Activated CD8-positive, alpha-beta T cell treated with anti-CD3 and anti-CD28 coated beads, Interleukin-2, amount 10 ng/mL, durations not matched to agents 7 days and 5 days (primary cell): ENCODE measurements at regions not wholly inside any gene's neighbourhood (a gene's known extent, or its start where the extent isn't known, plus 50 kb on each side); places are given as distances from the start of the nearest gene placed in this dataset.
"Not testable (repeated sequence)": the region's sequence is repeated elsewhere in the genome, so short reads cannot be mapped to it uniquely, and the experiment has no call there.

Experiments
- ATAC-seq: fragments of 150-1000 bp; cut with Tn5 transposase; one replicate; pipeline ENCODE4 v1.10.0; 2021; ENCODE audit warnings: moderate library complexity
- CTCF ChIA-PET: fragments of 350-600 bp; sonication (Branson Sonifier 250); formaldehyde crosslinking; loops from one replicate; lab custom pipeline; 2021; ENCODE audit warnings: antibody characterized with exemption; lab: Charles Lee
- POLR2A ChIA-PET: fragments of 350-600 bp; sonication (Branson Sonifier 250); formaldehyde crosslinking; loops from one replicate; lab custom pipeline; 2021; ENCODE audit warnings: antibody characterized with exemption; lab: Charles Lee
- DNase-seq: peaks from one replicate; pipeline ENCODE4 v3.0.0-alpha.2; 2020
- H3K27ac Mint-ChIP-seq: one replicate; pipeline ENCODE4 v1.8.0; 2021; ENCODE audit warnings: mild to moderate bottlenecking, mixed read lengths
- H3K27me3 Mint-ChIP-seq: one replicate; pipeline ENCODE4 v1.8.0; 2021; ENCODE audit warnings: low read depth, mixed read lengths
- H3K36me3 Mint-ChIP-seq: one replicate; pipeline ENCODE4 v1.8.0; 2021; ENCODE audit warnings: low read depth, mixed read lengths
- H3K4me1 Mint-ChIP-seq: one replicate; pipeline ENCODE4 v1.8.0; 2021; ENCODE audit warnings: low read depth, mixed read lengths
- H3K4me3 Mint-ChIP-seq: one replicate; pipeline ENCODE4 v1.8.0; 2021; ENCODE audit warnings: mild to moderate bottlenecking, mixed read lengths
- H3K9me3 Mint-ChIP-seq: one replicate; pipeline ENCODE4 v1.8.0; 2022; ENCODE audit warnings: mixed read lengths; ENCODE audit not compliant: insufficient read depth

DNA sequence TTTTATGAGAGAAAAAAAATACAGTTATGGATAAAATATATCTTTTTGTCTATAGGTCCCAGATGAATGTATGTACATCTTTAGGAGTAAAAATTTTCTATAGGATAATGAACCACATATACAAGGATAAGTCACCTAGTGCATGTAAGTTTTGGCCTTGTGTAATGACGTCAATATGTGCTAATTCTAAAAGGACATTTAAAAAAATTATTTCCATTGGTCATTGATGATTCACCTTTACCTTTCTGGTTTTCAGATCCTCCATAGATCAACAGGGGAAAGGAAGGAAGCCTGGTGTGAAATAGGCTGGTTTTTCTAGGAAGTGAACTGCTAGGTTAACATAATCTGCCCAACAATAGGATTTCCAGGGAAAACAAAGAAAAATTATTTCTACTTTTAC is 684.3 kb upstream of the SOX9 start:
- Mint-ChIP-seq H3K27me3 (no peaks in the 10 kb centered on the region), H3K4me3 (no peak overlapping the region), H3K36me3 (no peaks in the 10 kb centered on the region), H3K4me1 (no peaks in the 10 kb centered on the region), H3K27ac (no peak overlapping the region), H3K9me3 (peaks cover 4% of the 10 kb centered on the region)
- POLR2A ChIA-PET, result no interaction called here
- DNase-seq, result no peak
- ATAC-seq, result no peak
- CTCF ChIA-PET, result no interaction called here

DNA sequence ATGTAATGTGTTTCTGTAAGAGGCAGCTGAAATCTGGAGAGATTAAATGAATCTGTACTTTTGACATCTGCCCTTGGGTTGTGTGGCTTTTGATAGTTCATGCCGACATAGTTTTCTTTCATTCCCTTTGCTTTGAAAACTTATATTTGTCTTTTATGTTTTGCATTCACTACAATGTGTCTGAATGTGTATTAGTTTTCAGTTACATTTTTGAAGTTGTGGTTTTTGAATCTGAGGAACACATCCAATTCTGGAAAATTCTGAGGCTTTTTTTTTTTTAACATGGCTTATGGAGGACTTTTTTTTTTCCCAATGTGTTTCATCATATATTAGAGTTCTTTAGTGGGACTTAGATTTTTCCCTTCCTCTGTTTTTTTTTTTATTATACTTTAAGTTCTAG is 683.7 kb upstream of the SOX9 start:
- ChIA-PET POLR2A (no interaction called here), CTCF (no interaction called here)
- Mint-ChIP-seq H3K9me3 (peaks cover 4% of the 10 kb centered on the region), H3K27me3 (no peaks in the 10 kb centered on the region), H3K4me1 (no peaks in the 10 kb centered on the region), H3K4me3 (no peak overlapping the region), H3K27ac (no peak overlapping the region), H3K36me3 (no peaks in the 10 kb centered on the region)
- no peak for DNase-seq
- no peak for ATAC-seq

DNA sequence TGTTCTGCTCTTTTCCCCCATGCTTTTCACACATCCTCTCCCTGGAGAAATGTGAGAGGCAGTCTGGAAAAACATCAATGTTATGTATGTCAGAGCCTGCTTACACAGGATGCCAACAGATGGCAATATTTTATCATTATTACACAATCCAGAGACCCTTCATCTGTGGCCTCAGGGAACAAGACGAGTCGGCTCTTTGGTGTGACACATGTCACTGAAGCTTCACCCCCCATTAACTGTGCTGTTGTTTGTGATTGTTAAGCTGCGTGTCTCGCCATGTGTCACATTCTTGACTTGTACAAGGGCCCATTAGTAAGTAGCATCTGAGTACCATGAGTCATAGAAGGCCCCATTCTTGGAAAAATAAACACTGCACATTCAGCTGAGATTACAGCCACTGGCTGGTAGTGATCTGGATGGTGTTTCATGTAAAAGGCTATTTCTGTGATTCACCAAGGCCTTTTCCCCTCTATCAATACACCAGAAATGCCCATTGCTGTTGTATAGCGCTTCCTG is 682.1 kb upstream of the SOX9 start:
- CTCF ChIA-PET, result no interaction called here
- DNase-seq (no peak), ATAC-seq (no peak)
- POLR2A ChIA-PET, result no interaction called here
- H3K27me3 Mint-ChIP-seq, result no peaks in the 10 kb centered on the region
- H3K4me1 Mint-ChIP-seq, result no peaks in the 10 kb centered on the region
- peaks cover 4% of the 10 kb centered on the region for H3K9me3 Mint-ChIP-seq
- H3K27ac Mint-ChIP-seq, result no peak overlapping the region
- H3K4me3 Mint-ChIP-seq, result no peak overlapping the region
- H3K36me3 Mint-ChIP-seq, result no peaks in the 10 kb centered on the region

DNA sequence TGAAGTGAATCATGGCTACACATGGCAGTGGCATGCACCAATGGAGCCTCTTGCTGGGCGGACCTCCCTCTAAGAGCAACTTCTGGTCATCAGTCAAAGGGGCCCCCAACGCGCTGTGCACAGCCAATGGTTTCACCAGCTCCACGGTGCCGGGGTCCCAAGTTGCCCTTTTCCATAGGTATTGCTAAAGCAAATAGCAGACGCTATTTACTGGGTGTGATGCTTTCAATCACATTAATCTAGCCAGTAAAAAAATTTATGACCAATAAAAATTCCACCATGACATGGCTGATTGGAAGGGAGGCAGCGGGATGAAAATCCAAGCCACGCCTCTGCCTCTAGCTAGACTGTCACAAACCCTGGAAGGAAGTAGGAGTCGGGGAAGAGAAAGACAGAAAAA is 680.3 kb upstream of the SOX9 start:
- DNase-seq (no peak), ATAC-seq (no peak)
- POLR2A ChIA-PET, result no interaction called here
- Mint-ChIP-seq H3K27ac (no peak overlapping the region), H3K27me3 (no peaks in the 10 kb centered on the region), H3K4me1 (no peaks in the 10 kb centered on the region), H3K4me3 (no peak overlapping the region), H3K36me3 (no peaks in the 10 kb centered on the region), H3K9me3 (peaks cover 4% of the 10 kb centered on the region)
- CTCF ChIA-PET, result no interaction called here

DNA sequence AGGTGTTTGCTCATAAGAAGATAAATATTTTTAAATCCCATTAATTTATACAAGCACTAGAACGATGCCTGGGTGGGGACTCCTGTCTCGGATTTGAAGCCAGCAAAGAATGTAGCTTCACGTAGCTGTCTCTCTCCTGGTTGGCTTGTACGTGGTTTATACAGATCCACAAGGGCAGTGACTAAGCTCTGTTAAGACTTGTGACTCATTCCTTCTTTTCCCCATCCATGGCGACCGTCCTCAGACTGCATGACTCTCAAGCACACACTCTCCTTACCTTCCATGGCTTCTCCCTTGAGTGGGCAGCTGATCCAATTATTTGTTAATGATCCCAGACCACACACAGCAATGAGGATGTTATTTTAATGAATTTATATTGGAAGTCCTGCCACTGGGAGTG is 679.7 kb upstream of the SOX9 start:
- Mint-ChIP-seq H3K27ac (no peak overlapping the region), H3K36me3 (no peaks in the 10 kb centered on the region), H3K9me3 (peaks cover 4% of the 10 kb centered on the region), H3K27me3 (no peaks in the 10 kb centered on the region), H3K4me1 (no peaks in the 10 kb centered on the region), H3K4me3 (no peak overlapping the region)
- DNase-seq, result no peak
- CTCF ChIA-PET, result no interaction called here
- no peak for ATAC-seq
- POLR2A ChIA-PET, result no interaction called here

DNA sequence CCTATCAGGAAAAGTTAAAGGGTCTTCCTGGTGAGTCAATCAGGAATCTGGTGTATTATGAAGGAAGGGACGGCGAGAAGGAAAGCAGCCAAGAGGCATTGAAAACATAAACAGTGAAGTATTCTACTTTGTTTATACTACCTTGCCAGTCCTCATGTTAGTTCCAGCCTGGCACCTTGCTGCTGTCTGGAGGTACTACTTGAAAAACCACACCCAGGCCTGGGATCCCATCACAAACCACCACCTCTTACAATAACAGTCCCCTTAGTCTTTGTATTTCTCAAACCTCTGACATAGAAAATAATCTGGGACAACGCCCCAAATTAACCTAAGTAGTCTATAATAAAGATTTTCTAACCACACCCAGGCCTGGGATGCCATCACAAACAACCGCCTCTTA is 676.7 kb upstream of the SOX9 start:
- H3K4me1 Mint-ChIP-seq, result no peaks in the 10 kb centered on the region
- DNase-seq, result no peak
- H3K9me3 Mint-ChIP-seq, result peaks cover 4% of the 10 kb centered on the region
- ChIA-PET CTCF (no interaction called here), POLR2A (no interaction called here)
- no peak overlapping the region for H3K27ac Mint-ChIP-seq
- H3K4me3 Mint-ChIP-seq, result no peak overlapping the region
- H3K36me3 Mint-ChIP-seq, result no peaks in the 10 kb centered on the region
- H3K27me3 Mint-ChIP-seq, result no peaks in the 10 kb centered on the region
- no peak for ATAC-seq

DNA sequence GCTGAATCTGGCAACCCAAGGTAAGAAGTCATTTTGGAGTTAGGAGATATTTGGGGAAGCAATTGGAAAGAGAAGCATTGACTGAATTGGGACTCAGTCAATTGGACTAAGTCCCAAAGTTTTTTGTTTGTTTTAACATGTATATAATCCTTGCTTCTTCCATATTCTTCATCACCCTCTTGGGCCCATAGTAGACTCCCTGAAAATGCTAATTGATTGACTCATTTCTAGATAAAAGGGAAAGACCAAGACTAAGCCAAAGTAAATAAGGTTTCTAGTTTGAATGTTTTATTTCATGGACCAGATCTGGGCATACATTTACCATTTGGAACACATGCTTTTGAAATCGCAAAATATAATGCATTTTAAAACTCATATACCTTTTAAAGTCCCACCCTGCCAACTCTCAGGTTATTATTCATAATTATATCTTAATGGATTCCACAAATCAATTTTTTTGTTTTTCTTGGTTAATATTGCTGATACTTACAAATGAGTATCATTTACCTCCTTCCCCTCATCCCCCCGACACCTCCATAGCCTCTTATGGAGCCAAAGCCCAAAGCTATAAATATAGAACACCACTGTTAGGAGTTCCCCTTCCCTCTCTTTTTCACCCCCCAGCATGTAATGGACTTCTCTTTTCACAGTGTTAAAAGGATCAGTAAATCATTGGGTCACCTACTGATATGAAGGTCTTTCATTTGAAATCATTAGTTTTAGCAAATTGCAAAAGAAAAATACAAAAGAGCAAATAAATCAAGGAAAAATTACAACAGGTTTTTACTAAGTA is 674.0 kb upstream of the SOX9 start:
- no peaks in the 10 kb centered on the region for H3K4me1 Mint-ChIP-seq
- no peaks in the 10 kb centered on the region for H3K27me3 Mint-ChIP-seq
- DNase-seq (no peak), ATAC-seq (no peak)
- H3K36me3 Mint-ChIP-seq, result no peaks in the 10 kb centered on the region
- no peak overlapping the region for H3K27ac Mint-ChIP-seq
- POLR2A ChIA-PET, result no interaction called here
- CTCF ChIA-PET, result no interaction called here
- no peak overlapping the region for H3K4me3 Mint-ChIP-seq
- no peaks in the 10 kb centered on the region for H3K9me3 Mint-ChIP-seq

DNA sequence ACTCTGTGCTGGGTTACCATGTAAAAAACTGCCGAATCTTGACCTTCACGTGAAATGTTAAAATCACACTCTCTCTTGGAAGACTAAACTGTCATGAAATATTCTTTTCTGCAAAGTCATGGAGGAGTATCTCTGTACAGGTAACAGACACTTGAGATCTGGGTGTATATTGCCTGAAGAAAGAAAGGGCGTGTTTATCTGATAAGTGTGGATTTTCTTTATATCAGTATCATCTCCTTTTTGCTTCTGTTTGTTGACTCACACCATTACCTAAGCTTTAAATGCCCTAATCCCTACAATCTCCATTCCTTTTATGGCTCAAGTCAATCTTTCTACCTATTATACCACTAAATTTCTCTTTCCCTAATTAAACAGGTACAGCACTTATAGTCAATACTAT is 673.2 kb upstream of the SOX9 start:
- no peaks in the 10 kb centered on the region for H3K36me3 Mint-ChIP-seq
- H3K27me3 Mint-ChIP-seq, result no peaks in the 10 kb centered on the region
- H3K9me3 Mint-ChIP-seq, result no peaks in the 10 kb centered on the region
- ChIA-PET CTCF (no interaction called here), POLR2A (no interaction called here)
- no peak overlapping the region for H3K27ac Mint-ChIP-seq
- no peak for ATAC-seq
- DNase-seq, result no peak
- no peaks in the 10 kb centered on the region for H3K4me1 Mint-ChIP-seq
- no peak overlapping the region for H3K4me3 Mint-ChIP-seq

DNA sequence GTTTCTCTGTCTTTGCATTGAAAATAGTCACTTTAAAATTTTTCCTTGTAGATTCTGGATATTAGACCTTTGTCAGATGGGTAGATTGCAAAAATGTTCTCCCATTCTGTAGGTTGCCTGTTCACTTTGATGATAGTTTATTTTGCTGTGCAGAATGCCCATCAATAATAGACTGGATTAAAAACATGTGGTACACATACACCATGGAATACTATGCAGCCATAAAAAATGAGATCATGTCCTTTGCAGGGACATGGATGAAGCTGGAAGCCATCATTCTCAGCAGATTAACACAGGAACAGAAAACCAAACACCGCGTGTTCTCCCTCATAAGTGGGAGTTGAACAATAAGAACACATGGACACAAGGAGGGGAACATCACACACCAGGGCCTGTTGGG is 670.2 kb upstream of the SOX9 start:
- CTCF ChIA-PET, DNase-seq, H3K27me3 Mint-ChIP-seq, ATAC-seq, H3K9me3 Mint-ChIP-seq, H3K36me3 Mint-ChIP-seq, H3K4me1 Mint-ChIP-seq, H3K27ac Mint-ChIP-seq, H3K4me3 Mint-ChIP-seq, POLR2A ChIA-PET: not testable (repeated sequence)

DNA sequence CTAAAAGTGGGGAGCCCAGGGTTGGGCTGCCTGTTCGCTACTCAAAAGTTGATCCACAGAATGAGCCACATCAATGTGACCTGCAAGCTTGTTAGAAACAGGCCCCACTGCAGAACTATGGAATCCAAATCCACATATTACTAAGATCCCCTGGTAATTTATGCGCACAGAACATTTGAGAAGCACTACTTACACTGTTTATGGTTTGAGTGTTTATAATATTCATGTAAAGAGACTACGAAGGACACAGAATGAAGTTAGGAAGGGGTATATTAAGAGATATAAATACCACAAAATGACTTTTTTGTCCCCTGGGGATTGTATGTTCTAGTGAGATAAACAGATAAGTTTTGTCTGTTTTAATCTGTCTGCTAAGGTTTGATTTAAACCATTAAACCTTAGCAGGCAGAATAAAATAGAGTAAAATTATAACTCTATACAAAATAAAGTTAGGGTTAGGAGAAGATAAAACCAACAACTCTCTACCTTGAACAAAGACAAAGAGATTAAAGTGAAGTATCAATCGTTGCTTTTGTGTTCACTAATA is 666.9 kb upstream of the SOX9 start:
- CTCF ChIA-PET, result no interaction called here
- Mint-ChIP-seq H3K36me3 (no peaks in the 10 kb centered on the region), H3K9me3 (no peaks in the 10 kb centered on the region), H3K4me1 (no peaks in the 10 kb centered on the region), H3K27me3 (no peaks in the 10 kb centered on the region), H3K27ac (no peak overlapping the region), H3K4me3 (no peak overlapping the region)
- POLR2A ChIA-PET, result no interaction called here
- DNase-seq (no peak), ATAC-seq (no peak)

DNA sequence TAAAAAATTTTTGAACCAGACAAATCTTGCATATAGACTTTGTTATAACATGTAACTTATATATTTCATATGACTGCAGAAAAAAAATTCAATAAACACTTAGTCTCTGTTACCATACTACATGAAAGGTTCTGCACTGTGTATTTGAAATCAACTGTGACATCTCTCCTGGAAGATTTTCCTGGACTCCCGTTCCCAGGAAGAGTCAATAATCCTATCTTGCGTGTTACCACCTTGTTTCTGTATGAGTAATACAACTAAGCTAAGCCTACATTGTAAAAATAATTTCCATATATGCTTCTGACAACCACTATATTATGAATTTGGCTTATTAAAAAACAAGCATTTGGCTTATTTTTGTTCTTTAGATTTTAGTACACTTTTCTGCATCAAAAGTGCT is 665.6 kb upstream of the SOX9 start:
- Mint-ChIP-seq H3K9me3 (no peaks in the 10 kb centered on the region), H3K36me3 (no peaks in the 10 kb centered on the region), H3K27ac (no peak overlapping the region), H3K4me3 (no peak overlapping the region), H3K27me3 (no peaks in the 10 kb centered on the region), H3K4me1 (no peaks in the 10 kb centered on the region)
- ATAC-seq (no peak), DNase-seq (no peak)
- ChIA-PET POLR2A (no interaction called here), CTCF (no interaction called here)

DNA sequence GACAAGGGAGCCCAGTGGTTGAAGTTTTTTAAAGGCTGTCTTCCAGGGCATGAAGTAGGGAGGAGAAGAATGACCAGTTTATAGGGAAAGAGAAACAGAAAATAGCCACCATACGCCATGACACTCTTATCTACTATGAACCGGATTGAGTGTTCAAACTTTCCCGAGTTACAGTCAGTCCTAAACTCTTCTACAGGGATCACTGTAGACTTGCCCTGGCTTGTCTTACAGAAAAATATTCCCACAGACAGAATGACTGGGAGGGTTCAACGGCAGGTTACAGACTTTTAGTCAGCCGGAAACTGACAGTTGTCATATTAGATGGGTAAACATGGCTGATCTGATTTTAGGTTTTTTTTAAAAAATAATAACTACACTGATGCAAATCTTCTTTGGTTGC is 662.5 kb upstream of the SOX9 start:
- ChIA-PET POLR2A (no interaction called here), CTCF (no interaction called here)
- DNase-seq, result no peak
- ATAC-seq, result no peak
- Mint-ChIP-seq H3K4me1 (no peaks in the 10 kb centered on the region), H3K27ac (no peak overlapping the region), H3K36me3 (no peaks in the 10 kb centered on the region), H3K4me3 (no peak overlapping the region), H3K27me3 (no peaks in the 10 kb centered on the region), H3K9me3 (no peaks in the 10 kb centered on the region)
